Activated CD4-positive, alpha-beta memory T cell treated with anti-CD3 and anti-CD28 coated beads, Interleukin-2, amount 10 ng/mL, durations not matched to agents 7 days and 5 days (primary cell): ENCODE measurements at regions not wholly inside any gene's neighbourhood (a gene's known extent, or its start where the extent isn't known, plus 50 kb on each side); places are given as distances from the start of the nearest gene placed in this dataset.
"Not testable (repeated sequence)": the region's sequence is repeated elsewhere in the genome, so short reads cannot be mapped to it uniquely, and the experiment has no call there.

Experiments
- CTCF ChIA-PET: fragments of 350-600 bp; sonication (Branson Sonifier 250); formaldehyde crosslinking; loops from one replicate; lab custom pipeline; 2021; ENCODE audit warnings: antibody characterized with exemption, inconsistent platforms; lab: Charles Lee
- POLR2A ChIA-PET: fragments of 350-600 bp; sonication (Branson Sonifier 250); formaldehyde crosslinking; loops from one replicate; lab custom pipeline; 2021; ENCODE audit warnings: antibody characterized with exemption; lab: Charles Lee
- DNase-seq: peaks from one replicate; pipeline ENCODE4 v3.0.0-alpha.2; 2020
- H3K27ac Mint-ChIP-seq: one replicate; pipeline ENCODE4 v1.8.0; 2021; ENCODE audit warnings: mild to moderate bottlenecking, mixed read lengths
- H3K27me3 Mint-ChIP-seq: one replicate; pipeline ENCODE4 v1.8.0; 2021; ENCODE audit warnings: mixed read lengths
- H3K36me3 Mint-ChIP-seq: one replicate; pipeline ENCODE4 v1.8.0; 2021; ENCODE audit warnings: low read depth, mixed read lengths
- H3K4me1 Mint-ChIP-seq: one replicate; pipeline ENCODE4 v1.8.0; 2021; ENCODE audit warnings: mixed read lengths
- H3K4me3 Mint-ChIP-seq: one replicate; pipeline ENCODE4 v1.8.0; 2021; ENCODE audit warnings: mild to moderate bottlenecking, mixed read lengths
- H3K9me3 Mint-ChIP-seq: one replicate; pipeline ENCODE4 v1.8.0; 2021; ENCODE audit warnings: mixed read lengths

DNA sequence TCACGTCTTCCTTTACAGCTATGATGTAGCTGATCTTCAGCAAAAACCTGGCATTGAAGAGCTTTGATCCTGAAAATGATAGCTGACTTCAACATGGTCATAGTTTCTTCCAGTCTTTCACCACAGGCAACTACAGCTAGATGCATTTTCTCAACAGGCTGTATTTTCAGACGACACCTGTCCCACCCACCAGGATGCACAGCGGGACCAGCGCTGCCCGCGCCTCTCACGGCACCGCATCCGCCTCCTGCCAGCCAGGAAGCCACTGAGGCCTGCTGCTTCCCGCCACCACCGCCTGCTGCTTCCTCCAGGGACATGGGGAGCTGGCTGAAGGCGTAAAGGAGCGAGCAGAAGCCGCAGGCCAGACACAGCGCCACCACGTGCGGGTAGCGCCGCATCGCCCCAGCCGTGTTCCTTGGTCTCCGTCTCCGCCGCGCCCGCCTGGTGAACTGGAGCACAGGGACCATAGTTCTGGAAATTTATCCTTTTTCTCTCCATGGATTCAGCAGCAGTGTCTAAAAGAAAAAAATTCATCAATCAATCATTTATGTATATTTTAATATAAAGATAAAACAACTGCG lies 456.3 kb downstream of the TUBA3C start:
- H3K27ac Mint-ChIP-seq, H3K9me3 Mint-ChIP-seq, H3K4me3 Mint-ChIP-seq, POLR2A ChIA-PET, H3K4me1 Mint-ChIP-seq, CTCF ChIA-PET, H3K27me3 Mint-ChIP-seq, H3K36me3 Mint-ChIP-seq, DNase-seq: not testable (repeated sequence)

DNA sequence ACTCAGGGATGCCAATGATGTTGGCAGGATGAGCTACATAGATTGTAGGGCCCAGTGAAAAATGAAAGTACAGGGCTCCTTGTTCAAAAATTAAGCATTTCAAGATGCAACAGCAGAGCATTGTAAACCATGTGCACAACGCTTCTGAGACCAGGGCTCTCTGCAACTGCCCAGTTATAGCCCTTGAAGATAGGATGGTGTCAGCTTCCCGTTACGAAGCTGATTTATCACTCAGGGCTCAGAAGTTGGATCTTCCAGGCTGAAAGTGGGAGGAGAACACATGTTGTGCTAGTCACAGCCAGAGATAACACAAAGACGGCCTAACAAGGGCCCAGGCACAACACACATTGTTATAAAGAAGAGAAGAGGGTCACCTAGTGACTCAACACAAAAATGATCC lies 466.7 kb downstream of the TUBA3C start:
- Mint-ChIP-seq H3K27me3 (no peaks in the 10 kb centered on the region), H3K36me3 (no peaks in the 10 kb centered on the region), H3K27ac (no peak overlapping the region), H3K4me1 (no peaks in the 10 kb centered on the region), H3K4me3 (no peak overlapping the region), H3K9me3 (no peaks in the 10 kb centered on the region)
- ChIA-PET CTCF (no interaction called here), POLR2A (no interaction called here)
- DNase-seq, result no peak

DNA sequence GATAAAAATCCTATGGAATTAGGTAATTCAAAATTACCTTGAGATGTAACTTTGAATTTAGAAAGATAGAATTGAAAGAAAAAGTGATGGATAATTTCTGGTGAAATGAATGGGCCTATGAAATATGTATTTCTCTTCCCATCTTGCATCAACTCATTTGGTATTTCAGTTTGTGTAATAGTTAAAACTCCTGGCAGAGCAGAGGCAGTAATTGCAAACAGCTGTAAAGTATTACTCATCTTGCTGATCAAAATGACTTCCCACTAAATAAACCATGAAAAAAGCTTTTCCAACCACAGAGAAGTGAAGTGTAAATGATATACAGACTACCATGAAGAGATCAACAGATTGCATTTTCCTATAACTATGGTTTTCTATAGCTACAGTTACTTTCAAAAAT lies 471.0 kb downstream of the TUBA3C start:
- DNase-seq, H3K27me3 Mint-ChIP-seq, H3K36me3 Mint-ChIP-seq, POLR2A ChIA-PET, H3K9me3 Mint-ChIP-seq, H3K4me1 Mint-ChIP-seq, H3K27ac Mint-ChIP-seq, H3K4me3 Mint-ChIP-seq, CTCF ChIA-PET: not testable (repeated sequence)

DNA sequence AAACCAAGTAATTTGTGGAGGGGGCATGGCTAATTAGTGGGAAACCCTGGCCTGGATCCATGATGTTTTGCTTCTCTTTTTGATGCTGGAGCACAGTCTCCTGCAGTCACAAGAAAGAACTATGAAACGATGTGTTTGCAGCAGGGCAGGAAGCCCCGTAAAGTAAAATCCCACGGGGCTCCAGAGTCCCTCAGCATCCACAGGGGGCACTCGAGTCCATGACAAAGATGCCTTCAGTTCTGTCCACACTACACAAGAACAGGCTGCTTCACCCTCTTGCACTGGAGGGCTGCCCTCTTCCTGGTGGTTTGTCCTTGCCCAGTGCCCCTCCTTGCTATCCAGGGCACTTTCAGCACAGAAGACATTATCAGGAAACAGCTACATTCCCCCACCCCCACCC lies 475.1 kb downstream of the TUBA3C start:
- CTCF ChIA-PET, H3K4me1 Mint-ChIP-seq, H3K27me3 Mint-ChIP-seq, POLR2A ChIA-PET, H3K36me3 Mint-ChIP-seq, DNase-seq, H3K9me3 Mint-ChIP-seq, H3K4me3 Mint-ChIP-seq, H3K27ac Mint-ChIP-seq: not testable (repeated sequence)

DNA sequence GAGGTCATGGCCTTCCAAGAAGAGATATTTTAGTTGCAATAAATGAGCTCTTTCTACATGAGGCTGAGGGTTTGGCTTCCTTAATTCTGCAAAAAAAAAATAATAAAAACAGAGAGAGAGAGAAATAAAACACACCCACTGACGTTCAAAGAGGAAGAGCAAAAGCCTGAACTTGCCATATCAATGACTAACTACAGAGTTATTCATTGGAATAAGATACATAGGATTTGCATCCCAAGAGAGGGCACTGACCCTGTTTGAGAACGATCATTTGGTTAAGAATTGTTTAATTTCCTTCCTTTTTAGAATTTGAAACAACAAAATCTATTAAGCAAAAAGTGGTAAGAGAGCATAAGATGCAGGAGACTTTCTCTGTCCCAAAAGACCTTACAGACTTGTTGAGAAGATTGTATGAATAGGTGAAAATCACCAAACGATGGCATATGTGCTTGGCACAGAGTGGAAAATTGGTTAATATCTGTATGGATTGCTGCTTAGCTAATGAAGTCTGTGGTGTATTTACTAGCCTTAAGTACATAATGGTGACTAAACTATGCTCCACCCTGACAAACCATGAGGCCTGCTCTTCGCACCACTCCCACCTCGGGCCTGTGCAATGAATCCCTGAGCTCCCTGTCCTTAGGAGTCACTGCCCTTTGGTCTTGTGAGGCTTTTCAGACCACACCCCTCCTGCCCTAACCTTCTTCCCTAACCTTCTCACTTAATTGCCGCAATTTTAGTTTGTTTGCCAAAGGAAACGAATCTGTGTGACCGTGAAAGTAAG lies 479.0 kb downstream of the TUBA3C start:
- H3K36me3 Mint-ChIP-seq, DNase-seq, H3K9me3 Mint-ChIP-seq, H3K27ac Mint-ChIP-seq, H3K4me1 Mint-ChIP-seq, CTCF ChIA-PET, H3K4me3 Mint-ChIP-seq, POLR2A ChIA-PET, H3K27me3 Mint-ChIP-seq: not testable (repeated sequence)

DNA sequence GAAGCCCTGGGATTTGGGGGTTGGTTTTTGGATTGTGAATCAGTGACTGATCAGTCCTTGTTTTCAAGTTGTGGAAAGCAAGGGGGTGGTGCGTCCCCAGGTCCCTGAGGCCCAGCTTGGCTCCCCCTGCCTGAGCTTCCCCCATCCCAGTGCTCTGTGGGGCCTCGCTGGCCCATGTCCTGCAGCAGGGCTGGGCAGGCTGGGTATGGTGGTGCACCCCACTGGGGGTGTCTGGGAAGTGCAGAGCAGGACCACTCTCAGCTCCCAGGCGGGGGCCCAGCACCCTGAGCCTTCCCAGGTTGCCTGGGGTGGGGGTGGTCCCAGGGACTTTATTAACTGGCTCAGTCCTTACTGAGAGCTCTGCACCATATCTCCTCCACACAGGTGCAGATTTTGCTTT lies 483.3 kb downstream of the TUBA3C start:
- DNase-seq, H3K27me3 Mint-ChIP-seq, H3K4me3 Mint-ChIP-seq, H3K36me3 Mint-ChIP-seq, H3K27ac Mint-ChIP-seq, CTCF ChIA-PET, H3K4me1 Mint-ChIP-seq, H3K9me3 Mint-ChIP-seq, POLR2A ChIA-PET: not testable (repeated sequence)

DNA sequence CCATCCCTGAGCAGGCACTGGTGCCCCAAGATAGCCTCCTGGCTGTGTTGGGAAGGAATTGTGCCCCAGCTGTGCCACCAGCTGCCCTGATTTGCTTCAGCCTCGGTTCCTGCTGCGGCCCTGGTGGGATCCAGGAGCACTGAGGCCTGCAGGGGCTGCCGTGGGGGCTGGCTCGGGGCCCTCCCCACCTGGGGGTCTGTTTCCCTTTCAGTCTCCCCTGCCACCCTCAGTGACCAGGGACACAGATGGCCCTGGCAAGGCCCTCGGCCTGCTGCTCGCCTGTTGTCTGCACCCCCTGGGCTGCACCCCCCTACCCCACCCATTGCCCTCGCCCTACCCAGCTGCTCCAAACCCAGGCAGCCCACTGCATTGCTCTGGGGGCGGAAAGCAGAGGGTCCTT lies 483.8 kb downstream of the TUBA3C start:
- CTCF ChIA-PET, H3K4me3 Mint-ChIP-seq, H3K36me3 Mint-ChIP-seq, H3K27ac Mint-ChIP-seq, DNase-seq, H3K4me1 Mint-ChIP-seq, H3K27me3 Mint-ChIP-seq, H3K9me3 Mint-ChIP-seq, POLR2A ChIA-PET: not testable (repeated sequence)

DNA sequence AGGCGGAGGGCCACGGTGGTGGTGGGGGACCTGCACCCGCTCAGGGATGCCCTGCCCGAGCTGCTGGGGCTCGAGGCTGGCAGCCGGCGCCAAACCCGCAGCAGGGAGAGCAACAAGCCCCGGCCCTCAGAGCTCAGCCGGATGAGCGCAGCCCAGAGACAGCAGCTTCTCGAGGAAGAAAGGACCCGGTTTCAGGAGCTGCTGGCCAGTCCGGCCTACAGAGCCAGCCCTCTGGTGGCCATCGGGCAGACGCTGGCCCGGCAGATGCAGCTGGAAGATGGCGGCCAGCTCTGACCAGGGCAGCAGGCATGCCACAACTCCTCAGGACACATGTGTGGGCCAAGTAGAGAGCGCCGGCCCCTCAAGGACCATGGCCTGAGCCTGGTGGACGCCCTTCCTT lies 484.4 kb downstream of the TUBA3C start:
- POLR2A ChIA-PET, result not testable (repeated sequence)

GRCh38 chr13:18677403-18677802 lies 504.2 kb downstream of the TUBA3C start:
- H3K27me3 Mint-ChIP-seq, H3K4me1 Mint-ChIP-seq, H3K4me3 Mint-ChIP-seq, H3K27ac Mint-ChIP-seq, CTCF ChIA-PET, H3K9me3 Mint-ChIP-seq, DNase-seq, POLR2A ChIA-PET, H3K36me3 Mint-ChIP-seq: not testable (repeated sequence)

More for the DNA sequence above, 484.4 kb downstream of the TUBA3C start:
- H3K4me1 Mint-ChIP-seq, H3K9me3 Mint-ChIP-seq, H3K4me3 Mint-ChIP-seq, CTCF ChIA-PET, H3K27me3 Mint-ChIP-seq, DNase-seq, H3K27ac Mint-ChIP-seq, H3K36me3 Mint-ChIP-seq: not testable (repeated sequence)

- H3K4me1 Mint-ChIP-seq, H3K36me3 Mint-ChIP-seq, H3K27me3 Mint-ChIP-seq, H3K4me3 Mint-ChIP-seq, CTCF ChIA-PET, POLR2A ChIA-PET, H3K27ac Mint-ChIP-seq, H3K9me3 Mint-ChIP-seq, DNase-seq: not testable (repeated sequence)
Measured at GRCh38 chr13:18675268-18675667, 506.4 kb downstream of the TUBA3C start.

GRCh38 chr13:18673794-18674193 lies 507.8 kb downstream of the TUBA3C start:
- DNase-seq, CTCF ChIA-PET, H3K27ac Mint-ChIP-seq, H3K36me3 Mint-ChIP-seq, H3K27me3 Mint-ChIP-seq, H3K4me1 Mint-ChIP-seq, H3K9me3 Mint-ChIP-seq, POLR2A ChIA-PET, H3K4me3 Mint-ChIP-seq: not testable (repeated sequence)

DNA sequence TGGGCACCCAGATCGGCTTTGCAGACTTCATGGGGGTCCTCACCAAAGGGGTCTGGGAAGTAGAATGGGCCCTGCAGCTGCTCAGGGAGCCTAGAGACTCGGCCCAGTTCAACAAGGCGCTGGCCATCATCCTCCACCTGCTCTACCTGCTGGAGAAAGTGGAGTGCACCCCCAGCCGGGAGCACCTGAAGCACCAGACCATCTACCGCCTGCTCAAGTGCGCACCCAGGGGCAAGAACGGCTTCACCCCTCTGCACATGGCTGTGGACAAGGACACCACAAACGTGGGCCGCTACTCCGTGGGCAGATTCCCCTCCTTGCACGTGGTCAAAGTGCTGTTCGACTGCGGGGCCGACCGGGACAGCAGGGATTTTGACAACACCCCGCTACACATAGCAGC lies 515.0 kb downstream of the TUBA3C start:
- H3K4me1 Mint-ChIP-seq, H3K27me3 Mint-ChIP-seq, H3K9me3 Mint-ChIP-seq, H3K27ac Mint-ChIP-seq, POLR2A ChIA-PET, H3K4me3 Mint-ChIP-seq, DNase-seq, CTCF ChIA-PET, H3K36me3 Mint-ChIP-seq: not testable (repeated sequence)

DNA sequence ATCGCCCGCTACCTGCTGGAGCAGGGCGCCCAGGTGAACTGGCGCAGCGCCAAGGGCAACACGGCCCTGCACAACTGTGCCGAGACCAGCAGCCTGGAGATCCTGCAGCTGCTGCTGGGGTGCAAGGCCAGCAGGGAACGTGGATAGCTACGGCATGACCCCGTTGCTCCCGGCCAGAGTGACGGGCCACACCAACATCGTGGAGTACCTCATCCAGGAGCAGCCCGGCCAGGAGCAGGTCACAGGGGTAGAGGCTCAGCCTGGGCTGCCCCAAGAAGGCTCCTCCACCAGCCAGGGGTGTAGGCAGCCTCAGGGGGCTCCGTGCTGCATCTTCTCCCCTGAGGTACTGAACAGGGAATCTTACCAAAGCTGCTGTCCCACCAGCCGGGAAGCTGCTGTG lies 515.9 kb downstream of the TUBA3C start:
- H3K36me3 Mint-ChIP-seq, DNase-seq, CTCF ChIA-PET, H3K9me3 Mint-ChIP-seq, POLR2A ChIA-PET, H3K27ac Mint-ChIP-seq, H3K4me1 Mint-ChIP-seq, H3K27me3 Mint-ChIP-seq, H3K4me3 Mint-ChIP-seq: not testable (repeated sequence)

- POLR2A ChIA-PET, H3K27ac Mint-ChIP-seq, H3K4me3 Mint-ChIP-seq, H3K4me1 Mint-ChIP-seq, H3K36me3 Mint-ChIP-seq, DNase-seq, CTCF ChIA-PET, H3K9me3 Mint-ChIP-seq, H3K27me3 Mint-ChIP-seq: not testable (repeated sequence)
Measured at GRCh38 chr13:18665124-18665523, 516.5 kb downstream of the TUBA3C start.
